ENCODE measurements at regions not wholly inside any gene's neighbourhood (a gene's known extent, or its start where the extent isn't known, plus 50 kb on each side); places are given as distances from the start of the nearest gene placed in this dataset.

GRCh38 chr13:76804801-76805200, 81.4 kb downstream of the KCTD12 start:
- Histone ChIP-seq H3K36me3 (ENCODE audit: control insufficient read depth in 2 of 4, insufficient read depth in 4 of 4, low read length in 3 of 4) (no peaks in the 10 kb centered on the region), H4K8ac (ENCODE audit: extremely low read depth, insufficient read depth, low read length) (no peak overlapping the region), H3K14ac (ENCODE audit: insufficient read length) (no peak overlapping the region), H3K27ac (ENCODE audit: low read depth, low read length) (no peak overlapping the region), H4K5ac (ENCODE audit: insufficient read length, low read depth, low read length) (no peak overlapping the region), H2BK20ac (ENCODE audit: low read length) (no peak overlapping the region), H2AFZ (ENCODE audit: low read length) (no peak overlapping the region), H3K18ac (ENCODE audit: extremely low read depth, low read length) (no peak overlapping the region), H2AK5ac (ENCODE audit: low read depth, low read length) (no peak overlapping the region), H3K27me3 (replicated peaks in 1 of 4; ENCODE audit: control insufficient read depth in 3 of 4, extremely low read depth in 1 of 4, insufficient read depth in 3 of 4, low read length in 3 of 4) (peaks cover 0 to 1% (median 0%) of the 10 kb centered on the region in 4 experiments; a peak in 1 of 7 replicates), H2BK5ac (ENCODE audit: low read depth, low read length) (no peak overlapping the region), H3K23me2 (ENCODE audit: low read depth, low read length) (no peaks in the 10 kb centered on the region), H3K23ac (ENCODE audit: insufficient read length) (no peak overlapping the region), H3K4me1 (replicated peaks in 1 of 4; ENCODE audit: control insufficient read depth in 3 of 4, insufficient read depth in 4 of 4, low read length in 3 of 4) (no peaks in the 10 kb centered on the region), H3K4me2 (ENCODE audit: insufficient read depth in 1 of 2, low read depth in 2 of 2, low read length in 2 of 2) (no peak overlapping the region), H4K91ac (replicated peaks; ENCODE audit: insufficient read length, low read length) (no peak overlapping the region), H3K79me1 (ENCODE audit: low read depth, low read length) (no peaks in the 10 kb centered on the region), H4K20me1 (replicated peaks in 1 of 2; ENCODE audit: control insufficient read depth in 1 of 2, insufficient read depth in 2 of 2, low read length in 2 of 2) (no peaks in the 10 kb centered on the region), H2BK120ac (replicated peaks; ENCODE audit: low read depth, low read length) (no peak overlapping the region), H3K4ac (replicated peaks; ENCODE audit: insufficient read length, low read depth, low read length) (no peak overlapping the region), H2BK15ac (ENCODE audit: low read length) (no peak overlapping the region), H3K9ac (replicated peaks in 1 of 4; ENCODE audit: extremely low read depth in 1 of 4, low read depth in 3 of 4, low read length in 3 of 4) (no peak overlapping the region), H2BK12ac (ENCODE audit: low read depth, low read length) (no peak overlapping the region), H3K4me3 (ENCODE audit: extremely low read depth in 1 of 4, insufficient read depth in 2 of 4, low read depth in 3 of 4, low read length in 4 of 4) (no peak overlapping the region), H3K56ac (replicated peaks; ENCODE audit: insufficient read length, low read depth, low read length) (no peak overlapping the region), H3K79me2 (ENCODE audit: control insufficient read depth in 1 of 2, insufficient read depth in 2 of 2, low read length in 2 of 2) (no peaks in the 10 kb centered on the region), H3K9me3 (ENCODE audit: insufficient read depth in 2 of 2, low read depth in 1 of 2, low read length in 1 of 2) (peaks cover 4 to 5% of the 10 kb centered on the region in 2 experiments; a peak in 1 of 4 replicates)
- TF ChIP-seq ATF3 (IDR thresholded peaks at IDR 0.05; ENCODE audit: insufficient read depth, low read depth, low read length), result no peak
- no peak for TF ChIP-seq GTF2F1 (IDR thresholded peaks at IDR 0.05; ENCODE audit: borderline replicate concordance, low read depth, low read length)
- TF ChIP-seq HDAC6 (IDR thresholded peaks at IDR 0.05; ENCODE audit: low read depth, low read length), result no peak
- no peak for TF ChIP-seq BACH1 (IDR thresholded peaks at IDR 0.05; ENCODE audit: low read length)
- TF ChIP-seq SP4 (IDR thresholded peaks at IDR 0.05; ENCODE audit: low read length), result no peak
- no peak for TF ChIP-seq POU5F1 (IDR thresholded peaks at IDR 0.05; ENCODE audit: low read depth, low read length)
- TF ChIP-seq FOSL1 (IDR thresholded peaks at IDR 0.05; ENCODE audit: insufficient read depth, low read depth, low read length), result no peak
- TF ChIP-seq SIN3A (conservative IDR thresholded peaks at IDR 0.05 in 1 of 2, IDR thresholded peaks at IDR 0.05 in 1 of 2; ENCODE audit: low read depth in 1 of 2, low read length in 2 of 2), result no peak
- no peak for TF ChIP-seq SIRT6 (IDR thresholded peaks at IDR 0.05; ENCODE audit: low read length)
- no peak for TF ChIP-seq BCL11A (IDR thresholded peaks at IDR 0.05; ENCODE audit: low read depth in 2 of 2, low read length in 2 of 2)
- no peak for TF ChIP-seq RBBP5 (IDR thresholded peaks at IDR 0.05; ENCODE audit: borderline replicate concordance, low read depth, low read length)
- TF ChIP-seq SUZ12 (IDR thresholded peaks at IDR 0.05; ENCODE audit: low read length), result no peak
- FAIRE-seq (no peak), DNase-seq (ENCODE audit: low read depth in 1 of 2, low spot score in 2 of 2) (no peak)
- CTCF ChIA-PET (ENCODE audit: partially characterized antibody), result interaction anchor here (0.7 kb wide), 1 partner anchor 8 kb away, joined by 3 read pairs; no protein-coding TSS in a partner anchor
- 90% methylated on average over 4 of the region's 4 CpGs; no CpG with 5 or more reads in 1 of the 2 experiments for WGBS, 2 experiments (ENCODE audit: extremely low coverage in 1 of 2, insufficient coverage in 1 of 2, insufficient read length in 1 of 2, insufficient replicate concordance in 2 of 2, low coverage in 1 of 2, low lambda C conversion rate in 2 of 2, missing lambda C conversion rate in 1 of 2)
- POLR2A ChIA-PET (ENCODE audit: partially characterized antibody), result no interaction called here

Measured in H1 (cell line).